Endometrium (tissue), 2 donors: ENCODE measurements at regions not wholly inside any gene's neighbourhood (a gene's known extent, or its start where the extent isn't known, plus 50 kb on each side); places are given as distances from the start of the nearest gene placed in this dataset.
"Not testable (repeated sequence)": the region's sequence is repeated elsewhere in the genome, so short reads cannot be mapped to it uniquely, and the experiment has no call there.

Experiments used
- FAIRE-seq: peaks from 2 replicates; lab custom pipeline; 2012; peaks lifted over from hg19 to GRCh38; lab: Jason Lieb, UNC
- donor health status: control.
- donor health status: control.

DNA sequence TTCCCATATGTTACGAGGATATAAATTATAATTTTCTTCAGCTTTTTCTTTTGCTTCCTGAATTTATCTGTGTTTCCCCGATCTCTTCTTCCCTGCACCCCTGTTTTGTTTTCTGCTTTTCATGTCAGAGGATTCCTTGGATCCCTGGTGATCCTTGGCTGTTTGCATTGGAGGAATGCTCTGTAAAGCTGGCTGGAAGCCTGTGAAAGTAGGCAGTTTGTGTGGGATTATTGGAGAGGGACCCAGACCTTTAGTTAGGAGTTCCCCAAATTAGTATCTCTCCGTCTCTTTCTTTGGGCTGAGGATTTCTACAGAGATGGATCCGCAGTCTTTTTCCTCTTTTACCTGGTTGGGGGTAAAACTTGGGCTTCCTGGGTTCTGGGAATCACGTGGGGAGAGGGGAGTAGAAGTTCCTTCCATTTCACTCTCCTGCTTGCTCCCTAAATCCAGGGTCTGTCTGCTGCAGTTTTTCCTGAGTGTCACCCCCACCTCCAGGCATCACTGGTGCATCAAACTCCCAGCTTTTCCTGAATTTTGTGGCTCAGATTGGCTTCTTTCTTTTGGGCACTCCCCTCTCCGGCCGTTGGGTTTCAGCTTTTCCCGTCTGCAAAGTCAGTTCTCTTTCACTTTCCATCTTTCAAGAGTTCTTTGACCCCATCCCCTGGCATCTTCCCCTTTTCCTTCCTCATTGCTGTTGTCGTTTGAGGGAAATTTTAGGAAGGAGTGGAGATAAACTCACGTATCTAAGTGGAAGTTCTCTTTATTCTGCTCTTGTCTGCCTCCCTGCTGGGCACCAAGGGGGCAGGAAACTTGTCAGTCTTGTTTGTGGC is 79.1 kb upstream of the ALX4 start:
- no peak for FAIRE-seq

DNA sequence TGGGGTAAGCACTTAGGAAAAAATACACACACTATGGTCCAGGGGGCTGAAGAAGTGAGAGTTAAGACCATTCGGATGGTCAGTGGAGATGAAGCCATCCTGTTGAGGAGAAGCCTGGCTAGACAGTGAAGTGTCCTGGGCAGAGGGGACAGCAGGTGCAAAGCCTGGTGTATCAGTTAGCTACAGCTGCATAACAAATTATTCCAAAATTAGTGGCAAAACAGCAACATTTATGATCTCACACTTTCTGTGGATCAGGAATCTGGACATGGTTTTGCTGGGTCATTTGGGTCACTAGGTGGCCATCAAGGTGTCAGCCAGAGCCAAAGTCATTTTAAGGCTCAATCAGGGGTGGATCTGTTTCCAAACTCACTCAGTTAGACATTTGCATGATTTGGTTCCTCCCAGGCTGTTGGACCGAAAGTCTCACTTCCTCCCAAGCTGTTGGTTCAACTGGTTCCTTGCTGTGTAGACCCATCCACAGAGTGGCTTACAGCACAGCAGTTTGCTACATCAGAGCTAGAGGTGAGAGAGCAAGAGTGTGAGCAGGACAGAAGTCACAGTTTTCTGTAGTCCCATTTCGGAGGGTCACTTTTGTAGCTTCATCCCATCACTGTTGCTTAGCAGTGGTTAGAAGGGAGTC is 80.1 kb upstream of the ALX4 start:
- FAIRE-seq = no peak

DNA sequence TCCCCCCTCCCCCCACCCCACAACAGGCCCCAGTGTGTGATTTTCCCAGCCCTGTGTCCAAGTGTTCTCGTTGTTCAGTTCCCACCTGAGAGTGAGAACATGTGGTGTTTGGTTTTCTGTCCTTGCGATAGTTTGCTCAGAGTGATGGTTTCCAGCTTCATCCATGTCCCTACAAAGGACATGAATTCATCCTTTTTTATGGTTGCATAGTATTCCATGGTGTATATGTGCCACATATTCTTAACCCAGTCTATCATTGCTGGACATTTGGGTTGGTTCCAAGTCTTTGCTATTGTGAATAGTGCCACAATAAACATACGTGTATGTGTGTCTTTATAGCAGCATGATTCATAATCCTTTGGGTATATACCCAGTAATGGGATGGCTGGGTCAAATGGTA is 81.1 kb upstream of the ALX4 start:
- FAIRE-seq = not testable (repeated sequence)

DNA sequence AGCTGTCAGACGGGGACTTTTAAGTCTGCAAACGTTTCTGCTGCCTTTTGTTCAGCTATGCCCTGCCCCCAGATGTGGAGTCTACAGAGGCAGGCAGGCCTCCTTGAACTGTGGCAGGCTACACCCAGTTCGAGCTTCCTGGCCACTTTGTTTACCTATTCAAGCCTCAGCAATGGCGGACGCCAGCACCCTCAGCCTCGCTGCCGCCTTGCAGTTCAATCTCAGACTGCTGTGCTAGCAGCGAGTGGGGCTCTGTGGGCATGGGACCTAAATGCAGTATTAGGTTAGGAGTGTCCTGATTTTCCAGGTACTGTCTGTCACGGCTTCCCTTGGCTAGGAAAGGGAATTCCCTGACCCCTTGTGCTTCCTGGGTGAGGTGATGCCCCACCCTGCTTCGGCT is 86.8 kb upstream of the ALX4 start:
- FAIRE-seq = not testable (repeated sequence)

DNA sequence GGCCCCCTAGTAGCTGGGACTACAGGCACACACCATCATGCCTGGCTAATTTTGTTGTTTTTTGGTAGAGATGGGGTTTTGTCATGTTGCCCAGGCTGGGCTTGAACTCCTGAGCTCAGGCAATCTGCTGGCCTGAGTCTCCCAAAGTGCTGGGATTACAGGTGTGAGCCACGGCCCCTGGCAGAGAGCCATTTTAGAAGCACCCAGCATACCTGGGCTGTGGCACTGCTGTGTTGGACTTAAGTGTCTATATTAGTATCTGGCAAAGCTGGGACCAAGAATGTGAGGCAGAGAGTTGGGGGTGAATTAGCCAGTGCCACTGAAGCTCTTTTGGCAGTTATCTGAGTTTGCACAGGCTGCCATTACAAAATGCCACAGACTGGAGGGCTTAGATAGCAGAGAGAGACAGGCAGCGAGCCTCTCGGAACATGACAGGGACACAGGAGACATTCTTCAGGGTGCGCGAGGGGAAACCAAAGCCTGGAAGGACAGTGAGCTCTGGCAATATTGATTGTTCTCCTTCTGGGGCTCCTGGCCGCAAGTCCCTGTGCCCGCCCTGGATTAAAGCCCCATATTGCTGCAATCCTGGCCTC is 87.7 kb upstream of the ALX4 start:
- no peak for FAIRE-seq

DNA sequence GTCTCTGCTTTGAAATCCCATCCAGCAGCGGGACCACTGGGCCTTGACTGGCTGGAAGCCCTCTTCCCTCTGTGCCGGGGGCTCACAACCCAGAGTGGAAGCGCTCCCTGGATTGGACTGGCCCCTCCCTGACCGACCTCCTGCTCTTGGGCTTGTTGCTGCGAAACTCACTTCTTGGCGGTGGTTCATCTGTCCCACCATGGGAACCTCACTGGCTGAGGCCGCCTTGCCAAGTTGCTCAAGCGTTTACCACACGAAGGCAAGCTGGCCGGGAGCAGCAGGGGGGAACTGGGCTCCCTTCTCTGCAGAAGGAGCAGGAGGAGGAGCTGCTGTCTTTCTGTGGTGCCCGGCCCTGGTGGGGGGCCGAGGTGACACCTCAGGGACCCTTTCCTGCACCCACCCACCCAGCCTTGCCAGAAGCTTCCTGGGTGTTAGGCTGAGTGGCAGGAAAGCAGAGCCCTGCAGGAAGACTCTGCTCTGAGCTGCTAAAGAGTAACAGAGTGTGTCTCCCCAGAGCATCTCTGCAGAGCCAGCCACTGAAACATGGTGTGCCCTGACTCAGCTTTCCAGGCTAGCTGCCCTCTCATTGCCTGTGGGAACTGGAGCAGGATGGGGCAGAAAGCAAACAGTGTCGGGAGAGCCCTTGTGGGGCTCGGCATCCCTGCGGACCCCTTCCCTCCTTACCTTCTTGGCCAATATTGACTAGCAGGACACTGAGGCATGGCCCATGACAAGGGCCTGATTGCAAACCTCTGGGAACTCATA is 88.5 kb upstream of the ALX4 start:
- FAIRE-seq = no peak

DNA sequence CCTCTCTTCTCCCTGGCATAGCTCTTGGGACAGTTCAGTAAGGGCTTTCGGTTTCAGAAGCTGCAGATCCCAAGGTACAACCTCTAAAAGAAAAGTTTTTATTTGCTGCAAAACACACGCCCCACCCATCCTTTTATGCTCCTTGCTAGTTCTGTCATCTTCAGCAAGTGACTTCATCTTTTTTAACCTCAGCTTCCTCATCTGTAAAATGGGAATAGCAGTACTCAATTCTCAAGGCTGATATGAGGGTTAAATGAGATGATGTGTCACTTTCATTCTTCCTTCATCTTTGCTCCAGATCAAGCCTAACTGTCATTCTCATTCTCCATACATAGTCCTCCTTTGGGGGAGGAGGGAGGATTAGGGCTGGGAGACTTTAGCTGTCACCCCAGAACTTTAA is 90.0 kb upstream of the ALX4 start:
- no peak for FAIRE-seq

DNA sequence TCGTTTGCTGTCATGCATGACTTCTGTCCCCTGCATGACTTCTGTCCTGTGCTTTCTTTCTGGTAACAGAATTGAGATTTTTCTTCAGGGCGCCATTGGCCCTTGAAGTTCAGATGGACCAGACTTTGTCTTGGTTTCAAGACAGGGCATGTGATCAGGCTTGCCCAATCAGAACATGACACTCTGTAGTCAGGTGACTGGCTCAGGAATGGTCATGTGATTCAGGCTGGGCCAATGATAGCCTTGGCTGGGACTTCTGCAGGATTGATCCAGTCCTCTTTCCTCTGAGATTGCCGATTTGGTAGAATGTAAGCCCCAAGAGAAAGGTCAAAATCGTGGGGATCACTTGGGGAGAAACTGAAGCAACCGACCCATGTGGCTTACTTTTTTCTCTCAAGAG is 90.5 kb upstream of the ALX4 start:
- no peak for FAIRE-seq

DNA sequence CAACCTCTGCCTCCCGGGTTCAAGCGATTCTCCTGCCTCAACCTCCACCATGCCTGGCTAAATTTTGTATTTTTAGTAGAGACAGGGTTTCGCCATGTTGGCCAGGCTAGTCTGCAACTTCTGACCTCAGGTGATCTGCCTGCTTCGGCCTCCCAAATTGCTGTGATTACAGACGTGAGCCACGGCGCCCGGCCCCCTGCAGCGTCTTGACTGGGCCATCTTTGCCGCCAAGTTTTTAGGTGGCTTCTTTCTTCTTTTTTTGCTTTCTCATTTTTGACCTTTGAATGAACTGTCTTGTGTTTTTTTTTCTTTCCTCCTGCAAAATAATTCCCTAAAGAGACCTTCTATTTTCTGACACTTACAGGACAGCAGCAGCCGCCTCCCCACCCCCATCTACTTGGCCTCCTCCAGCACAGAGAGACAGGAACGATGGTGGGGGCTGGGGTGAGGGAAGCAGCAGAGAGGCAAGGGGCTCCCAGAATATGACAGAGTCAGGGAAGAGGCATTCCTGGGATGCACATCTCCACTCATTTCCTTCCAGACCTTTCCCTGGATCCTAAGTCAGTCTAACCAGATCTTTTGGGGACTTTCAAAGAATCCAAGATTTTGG is 92.6 kb upstream of the ALX4 start:
- no peak for FAIRE-seq

DNA sequence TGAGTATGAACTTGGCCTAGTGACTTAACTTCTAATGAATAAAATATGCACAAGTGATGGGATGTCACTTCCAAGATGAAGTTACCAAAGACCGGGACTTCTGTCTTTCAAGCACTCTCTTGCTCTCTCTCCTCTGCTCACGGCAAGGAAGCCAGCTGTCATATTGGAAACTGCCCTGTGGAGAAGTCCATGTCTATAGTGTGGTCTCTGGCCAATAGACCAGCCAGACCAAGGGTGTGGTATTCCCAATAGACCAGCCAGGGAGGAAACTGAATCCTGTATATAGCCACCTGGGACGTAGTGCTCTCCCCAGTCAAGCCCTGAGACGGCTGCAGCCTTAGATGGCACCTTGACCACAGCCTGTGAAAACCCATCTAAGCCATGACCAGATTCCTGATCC is 93.2 kb upstream of the ALX4 start:
- no peak for FAIRE-seq

DNA sequence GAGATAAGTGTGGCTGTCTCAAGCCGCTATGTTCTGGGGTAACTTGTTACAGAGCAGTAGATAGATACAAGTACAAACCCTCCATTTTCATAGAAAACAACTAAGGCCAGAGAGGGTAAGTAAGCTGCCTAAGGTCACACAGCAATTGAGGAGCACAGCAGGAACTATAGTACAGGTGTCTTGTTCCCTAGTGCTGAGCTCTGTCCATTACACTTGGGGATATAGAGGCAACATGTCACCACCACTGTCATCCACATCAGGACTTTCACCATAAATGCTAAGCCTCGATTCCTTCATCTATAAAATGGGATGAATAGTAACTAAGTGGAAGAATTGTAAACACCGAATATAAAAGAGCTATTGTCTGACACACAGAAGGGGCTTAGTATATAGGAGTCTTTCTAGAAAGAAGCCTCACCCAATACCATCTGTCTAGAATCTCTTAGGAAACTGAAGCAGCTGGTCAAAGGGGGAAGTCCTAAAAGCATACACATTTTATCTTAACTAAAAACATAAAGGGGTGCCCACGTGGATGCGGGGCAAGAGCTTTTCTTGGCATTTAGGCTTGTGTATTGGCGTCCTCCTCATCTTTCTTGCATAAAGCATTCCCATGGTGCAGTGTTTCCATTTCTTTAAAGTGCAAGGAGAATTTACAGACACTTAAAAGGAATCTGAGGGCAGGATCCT is 93.8 kb upstream of the ALX4 start:
- no peak for FAIRE-seq

DNA sequence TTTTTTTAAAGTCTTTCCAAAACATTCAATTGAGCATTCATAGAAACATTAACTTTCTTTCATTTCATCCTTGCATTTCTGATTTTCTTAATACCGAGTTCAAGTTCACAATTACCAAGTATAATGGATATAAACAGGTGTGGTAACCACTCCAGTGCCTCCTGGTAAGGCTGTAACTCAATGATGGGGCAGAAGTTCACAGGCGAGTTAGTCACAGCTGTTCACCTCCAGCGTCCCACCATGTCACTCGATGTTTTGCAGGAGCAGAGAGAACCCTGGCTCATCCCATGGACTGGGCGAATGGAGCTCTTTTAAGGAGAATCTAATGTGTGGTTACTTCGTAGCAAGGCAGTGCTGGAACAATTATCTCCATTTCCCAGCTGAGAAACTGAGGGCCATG is 94.4 kb upstream of the ALX4 start:
- no peak for FAIRE-seq

DNA sequence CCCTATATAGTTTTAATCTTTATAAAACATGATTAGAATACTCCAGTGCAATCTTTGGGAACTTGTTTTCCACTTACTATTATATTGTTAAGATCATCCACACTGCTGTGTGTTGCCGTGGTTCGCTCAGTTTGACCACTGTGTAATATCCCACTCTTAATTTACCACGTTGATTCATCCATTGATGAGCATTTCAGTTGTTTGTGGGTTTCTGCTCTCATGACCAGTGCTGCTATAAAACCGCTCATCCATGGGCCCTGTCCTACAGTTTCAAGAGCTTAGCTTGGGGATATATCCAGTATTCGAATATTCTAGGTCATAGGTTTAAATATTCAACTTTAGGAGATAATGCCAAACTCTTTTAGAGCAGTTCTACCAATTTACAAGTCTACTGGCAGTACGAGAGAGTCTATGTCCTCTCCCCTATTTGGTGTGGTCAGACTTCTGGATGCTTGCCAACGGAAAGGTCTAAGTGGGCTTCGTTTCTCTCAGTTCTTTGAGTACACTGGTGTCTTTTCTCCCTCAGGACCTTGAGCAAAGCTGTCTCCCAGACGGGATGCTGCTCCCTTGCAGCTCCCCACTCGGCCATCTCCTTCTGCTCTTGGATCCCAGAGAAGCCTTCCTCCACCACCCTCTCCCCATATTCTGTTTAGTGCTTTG is 94.9 kb upstream of the ALX4 start:
- FAIRE-seq = no peak

DNA sequence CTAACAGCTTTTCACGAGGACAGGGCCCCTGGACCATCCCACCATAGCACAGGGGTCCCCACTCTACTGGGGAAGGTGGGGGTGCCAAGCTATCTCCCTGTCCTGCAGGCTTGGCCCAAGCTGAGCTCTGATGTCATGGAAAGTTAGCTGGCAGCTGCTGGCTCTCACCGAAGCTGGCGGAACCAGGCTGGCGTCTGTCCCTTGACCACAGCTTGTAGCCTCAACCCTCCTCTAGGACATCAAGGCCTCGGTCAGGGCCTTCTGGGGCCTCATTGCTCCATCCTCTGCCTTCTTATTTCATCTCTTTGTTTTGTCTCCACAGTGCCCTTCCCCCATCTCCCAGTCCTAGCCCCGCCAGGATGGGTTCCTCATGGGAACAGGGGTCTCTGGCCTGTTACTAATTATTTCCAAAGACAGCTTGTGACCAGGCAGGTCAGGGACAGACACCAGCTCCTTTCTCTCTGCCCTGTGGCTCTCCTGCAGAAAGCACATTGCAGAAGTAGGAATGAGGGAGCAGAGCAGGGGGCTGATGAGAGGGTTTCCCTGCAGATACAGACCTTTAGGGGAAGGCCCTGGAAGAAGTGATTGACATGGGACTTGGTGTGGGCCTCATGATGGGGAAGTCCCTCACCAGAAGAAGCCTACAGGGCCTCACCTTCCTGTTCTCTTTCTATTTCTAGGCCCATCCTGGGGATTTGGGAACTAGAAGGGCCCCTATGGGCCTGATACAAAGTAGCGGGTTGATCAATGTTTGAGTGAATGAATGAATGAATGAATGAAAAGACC is 97.5 kb upstream of the ALX4 start:
- FAIRE-seq = no peak

DNA sequence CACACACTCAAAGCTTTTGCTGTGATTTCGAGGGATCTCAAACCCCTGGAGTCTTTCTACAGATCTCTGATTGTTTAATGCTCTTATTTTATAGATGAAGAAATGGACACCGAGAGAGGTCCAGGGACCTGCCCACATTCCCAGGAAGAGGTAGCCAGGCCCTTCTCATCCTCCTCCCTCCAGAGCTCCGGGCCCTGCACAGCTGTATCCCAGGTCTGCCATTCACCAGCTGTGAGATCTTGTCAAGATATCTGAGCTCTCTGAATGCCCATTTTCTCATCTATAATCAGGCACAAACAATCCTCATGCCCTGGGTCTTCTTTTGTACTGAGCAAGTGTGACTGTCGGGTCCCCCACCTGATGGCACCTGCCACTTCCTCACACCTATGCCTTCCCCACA is 98.2 kb upstream of the ALX4 start:
- no peak for FAIRE-seq

DNA sequence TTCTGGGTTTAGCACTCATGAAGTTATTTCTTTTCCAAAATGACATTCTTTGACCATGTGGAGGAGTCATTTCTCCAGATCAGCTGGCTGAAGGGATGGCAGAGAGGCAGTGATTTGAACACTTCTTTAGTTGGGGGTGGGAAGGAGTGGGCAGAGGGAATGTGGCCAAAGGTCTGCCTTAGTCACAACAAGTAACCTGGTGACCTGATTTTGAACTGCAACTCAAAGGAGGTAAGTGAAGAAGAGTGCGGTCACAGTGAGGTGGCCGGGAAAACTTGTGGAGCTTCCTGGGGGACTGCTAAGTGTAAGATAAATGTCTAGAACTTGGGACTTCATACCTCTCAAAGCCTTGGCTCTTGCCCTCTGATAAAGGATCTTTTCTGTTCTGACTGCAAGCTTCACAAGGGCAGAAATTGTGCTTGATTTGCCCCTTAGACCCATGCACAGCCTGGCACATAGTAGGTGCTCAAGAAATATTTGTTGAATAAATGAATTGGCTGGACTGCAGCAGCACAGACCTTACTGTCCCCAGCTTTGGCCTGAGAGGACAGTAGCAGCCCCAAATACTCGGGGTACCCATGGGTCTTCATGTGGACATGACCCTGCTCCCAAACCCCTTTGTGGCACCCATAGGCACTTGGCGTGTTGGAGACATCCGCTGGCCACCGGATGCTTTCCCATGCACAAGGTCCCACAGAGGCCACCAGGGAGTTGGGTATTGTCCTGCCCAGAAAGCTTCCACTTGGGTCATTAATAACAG is 99.0 kb upstream of the ALX4 start:
- no peak for FAIRE-seq

DNA sequence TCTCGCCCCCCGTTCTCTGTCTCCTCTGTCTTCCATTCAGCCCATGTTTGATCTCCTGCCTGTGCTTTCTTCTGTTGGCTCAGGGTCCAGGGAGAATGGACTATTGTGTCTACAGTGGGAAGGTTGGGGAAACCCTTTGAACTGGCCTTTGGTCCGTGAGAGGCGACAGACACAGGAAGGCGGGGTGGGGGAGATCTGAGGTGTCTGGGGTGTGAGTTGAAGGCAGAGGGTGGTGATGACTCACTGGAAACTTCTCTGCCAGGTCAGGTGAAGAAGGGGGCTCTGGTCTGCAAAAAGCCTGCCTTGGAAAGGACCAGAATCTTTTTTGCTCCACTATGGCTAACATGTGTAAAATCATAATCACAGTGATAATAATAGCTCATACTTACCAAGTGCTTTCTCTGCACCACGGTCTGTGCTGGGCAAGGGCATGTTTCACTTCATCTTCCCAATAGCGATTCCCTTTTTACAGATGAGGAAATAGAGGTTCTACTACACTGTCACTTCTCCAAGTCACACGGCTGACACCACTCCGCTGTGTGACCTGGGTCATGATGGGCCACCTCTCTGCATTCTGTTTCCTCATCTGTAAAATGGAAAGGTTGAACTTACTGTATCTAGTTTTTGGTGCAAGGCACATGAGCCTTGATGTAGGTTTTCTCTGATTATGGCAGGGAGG is 99.8 kb upstream of the ALX4 start:
- FAIRE-seq = no peak

DNA sequence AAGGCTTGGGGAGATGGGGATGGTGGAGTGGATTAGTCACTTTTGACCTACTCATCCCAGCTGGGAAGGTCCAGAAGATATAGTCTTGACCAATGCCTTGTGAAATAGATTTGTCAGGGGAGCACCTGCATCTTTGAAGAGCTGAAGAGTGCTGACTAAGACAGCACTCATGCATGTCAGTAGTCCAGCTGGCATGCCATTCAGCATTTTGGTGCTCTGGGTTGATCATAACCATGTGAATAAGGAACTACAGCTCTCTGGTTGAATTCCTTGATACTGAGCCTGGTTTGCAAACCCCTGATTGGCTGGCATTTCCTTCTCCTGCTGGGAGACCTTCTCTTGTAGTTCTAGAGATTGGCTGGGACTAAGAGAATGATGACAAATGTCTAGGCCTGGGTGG is 106.8 kb upstream of the ALX4 start:
- no peak for FAIRE-seq
